Endothelial cell of umbilical vein (primary cell): ENCODE measurements at regions not wholly inside any gene's neighbourhood (a gene's known extent, or its start where the extent isn't known, plus 50 kb on each side); places are given as distances from the start of the nearest gene placed in this dataset.

Source experiments
- BruUV-seq: library from RNA; stranded (reverse); fragments of 400-500 nt; replicated peaks from 2 replicates; lab custom pipeline; 2021; lab: Mats Ljungman, UMichigan
- CTCF ChIA-PET: fragments of 300-600, 350-600 bp; sonication (Branson Sonifier 250); formaldehyde crosslinking; loops from one replicate; lab custom pipeline; 2021; ENCODE audit warnings: antibody characterized with exemption, inconsistent platforms; lab: Charles Lee
- POLR2A ChIA-PET: fragments of 300-600, 350-600 bp; sonication (Branson Sonifier 250); formaldehyde crosslinking; loops from one replicate; lab custom pipeline; 2021; ENCODE audit warnings: antibody characterized with exemption, inconsistent platforms; lab: Charles Lee
- DNase-seq: peaks from one replicate; pipeline ENCODE4 v3.0.0-alpha.2; 2011; ENCODE audit warnings: low read depth, low spot score
- FAIRE-seq: peaks from 2 replicates; lab custom pipeline; 2011; peaks lifted over from hg19 to GRCh38; lab: Jason Lieb, UNC
- H2AFZ ChIP-seq: 2 replicates; pipeline ENCODE4 v1.6.0; 2012; ENCODE audit warnings: low read depth, low read length, control low read depth, inconsistent platforms
- H3K27ac ChIP-seq: 2 replicates; pipeline ENCODE4 v1.5.1; 2011; ENCODE audit warnings: low read depth, mild to moderate bottlenecking, control low read depth, low read length, moderate library complexity; ENCODE audit not compliant: insufficient read depth
- H3K27me3 ChIP-seq, 2 experiments: 2 replicates each; pipeline versions ENCODE4 v1.6.0 to v1.6.1; 2011; ENCODE audit warnings: low read length in 2 of 2, mixed read lengths in 1 of 2; ENCODE audit not compliant: control insufficient read depth in 2 of 2, insufficient read depth in 2 of 2
- H3K36me3 ChIP-seq, 2 experiments: 2 replicates in 1 of 2; 3 replicates in 1 of 2; pipeline ENCODE4 v1.5.1; 2011; ENCODE audit warnings: low read length in 2 of 2, mild to moderate bottlenecking in 1 of 2, moderate library complexity in 1 of 2; ENCODE audit not compliant: control insufficient read depth in 2 of 2, insufficient read depth in 2 of 2; ENCODE audit errors: extremely low read depth in 1 of 2
- H3K4me1 ChIP-seq: 3 replicates; pipeline ENCODE4 v1.5.1; 2011; ENCODE audit warnings: mild to moderate bottlenecking, low read length; ENCODE audit not compliant: control insufficient read depth, insufficient read depth; ENCODE audit errors: extremely low read depth
- H3K4me2 ChIP-seq: 2 replicates; pipeline ENCODE4 v1.6.1; 2011; ENCODE audit warnings: low read length, control low read depth, mixed read lengths; ENCODE audit not compliant: insufficient read depth
- H3K4me3 ChIP-seq, 3 experiments: fragments of 200-600 bp in 1 of 3; sonication (generic), shearing (Covaris generic) in 1 of 3; replicated peaks in 1 of 3; 2 replicates each; pipeline ENCODE4 v1.5.1; 2011 to 2016; ENCODE audit warnings: control low read depth in 3 of 3, low read length in 3 of 3, mild to moderate bottlenecking in 2 of 3, inconsistent platforms in 1 of 3, low read depth in 1 of 3, moderate library complexity in 1 of 3; ENCODE audit not compliant: insufficient read depth in 1 of 3
- H3K79me2 ChIP-seq: 2 replicates; pipeline ENCODE4 v1.6.0; 2012; ENCODE audit warnings: low read length, inconsistent platforms; ENCODE audit not compliant: control insufficient read depth, insufficient read depth
- H3K9ac ChIP-seq: replicated peaks from 2 replicates; pipeline ENCODE3; 2011; ENCODE audit warnings: low read length, control low read depth; ENCODE audit not compliant: insufficient read depth; ENCODE audit errors: extremely low read depth
- H3K9me1 ChIP-seq: replicated peaks from 3 replicates; pipeline ENCODE4 v1.6.0; 2011; ENCODE audit warnings: mild to moderate bottlenecking, low read length; ENCODE audit not compliant: control insufficient read depth, insufficient read depth; ENCODE audit errors: extremely low read depth
- H3K9me3 ChIP-seq: replicated peaks from 2 replicates; pipeline ENCODE4 v1.5.1; 2012; ENCODE audit warnings: low read length, inconsistent platforms; ENCODE audit not compliant: control insufficient read depth, insufficient read depth
- H4K20me1 ChIP-seq: replicated peaks from 2 replicates; pipeline ENCODE3; 2011; ENCODE audit warnings: mild to moderate bottlenecking, low read length; ENCODE audit not compliant: control insufficient read depth, insufficient read depth; ENCODE audit errors: extremely low read depth
- EZH2 ChIP-seq: IDR thresholded peaks from 2 replicates; pipeline ENCODE4 v1.6.1; 2012; ENCODE audit warnings: borderline replicate concordance, low read depth, mild to moderate bottlenecking, moderate library complexity, low read length, inconsistent platforms; ENCODE audit not compliant: severe bottlenecking
- FOS ChIP-seq: IDR thresholded peaks from 2 replicates; pipeline ENCODE4 v1.6.1; 2011; ENCODE audit warnings: mild to moderate bottlenecking, low read length, moderate library complexity, borderline replicate concordance; ENCODE audit not compliant: insufficient read depth
- GATA2 ChIP-seq: IDR thresholded peaks from 2 replicates; pipeline ENCODE4 v1.7.0; 2011; ENCODE audit warnings: low read depth, mild to moderate bottlenecking, moderate library complexity, mixed read lengths, low read length; ENCODE audit not compliant: insufficient read length, insufficient read depth
- JUN ChIP-seq: IDR thresholded peaks from 2 replicates; pipeline ENCODE4 v1.6.1; 2011; ENCODE audit warnings: borderline replicate concordance, low read depth; ENCODE audit not compliant: insufficient read length, insufficient read depth
- MYC ChIP-seq: IDR thresholded peaks from one replicate; pipeline ENCODE4 v1.6.1; 2011; ENCODE audit warnings: mild to moderate bottlenecking, low read depth, low read length
- POLR2A ChIP-seq: IDR thresholded peaks from 2 replicates; pipeline ENCODE4 v1.6.1; 2012; ENCODE audit warnings: low read depth, mild to moderate bottlenecking, control low read depth, low read length
- POLR2AphosphoS5 ChIP-seq: IDR thresholded peaks from 2 replicates; pipeline ENCODE4 v1.6.1; 2012; ENCODE audit warnings: low read depth, mild to moderate bottlenecking, control low read depth, low read length, moderate library complexity; ENCODE audit not compliant: insufficient read depth
- dilution Hi-C: fragments of 300-500 bp; cut with MboI; formaldehyde crosslinking; loops from one replicate; pipeline ENCODE4 v1.15.0; 2019; ENCODE audit warnings: low sequenced_read_pairs; ENCODE audit not compliant: extremely low pct_ligation_motif_present
- intact Hi-C: fragments of 100-400 bp; cut with micrococcal nuclease; formaldehyde crosslinking; loops from one replicate; pipeline ENCODE4 v1.10.0; 2022
- TF ChIP-seq, protein P1 (sequence below), 2 donors: IDR thresholded peaks; 1 replicate in 1 of 2; 2 replicates in 1 of 2; pipeline ENCODE4 v1.5.1; 2011; ENCODE audit warnings: low read length in 2 of 2, mild to moderate bottlenecking in 2 of 2, moderate library complexity in 2 of 2, control low read depth in 1 of 2, inconsistent platforms in 1 of 2, low read depth in 1 of 2; ENCODE audit not compliant: insufficient read depth in 1 of 2; ENCODE audit errors: extremely low read depth in 1 of 2
- TF ChIP-seq, protein P2 (sequence below): IDR thresholded peaks from 2 replicates; pipeline ENCODE4 v1.6.1; 2011; ENCODE audit not compliant: insufficient read depth, insufficient read length

DNA sequence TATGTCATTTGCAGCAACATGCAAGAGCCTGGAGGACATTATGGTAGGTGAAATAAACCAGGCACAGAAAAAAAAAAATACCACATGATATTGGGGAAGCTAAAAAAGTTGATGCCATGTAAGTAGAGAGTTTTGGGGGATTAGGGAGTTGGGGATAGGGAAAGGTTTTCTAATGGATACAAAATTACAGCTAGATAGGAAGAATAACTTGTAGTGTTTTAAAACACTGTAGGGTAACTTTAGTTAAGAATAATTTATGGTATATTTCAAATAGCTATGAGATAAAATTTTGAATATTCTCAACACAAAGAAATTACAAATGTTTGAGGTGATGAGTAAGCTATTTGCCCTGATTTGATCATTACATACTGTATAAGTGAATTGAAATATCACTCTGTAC is 1456.7 kb upstream of the MIR17HG start:
- intact Hi-C loops (no loop called here), dilution Hi-C loops (no loop called here)
- no peaks in the 10 kb centered on the region for H4K20me1 ChIP-seq
- ChIA-PET POLR2A (no interaction called here), CTCF (no interaction called here)
- peak overlapping the region; percentile 7 for H3K27ac ChIP-seq
- TF ChIP-seq MYC (no peak), JUN (no peak), EZH2 (no peak), POLR2A (no peak), POLR2AphosphoS5 (no peak), FOS (no peak), GATA2 (no peak)
- TF ChIP-seq, protein P1, sequence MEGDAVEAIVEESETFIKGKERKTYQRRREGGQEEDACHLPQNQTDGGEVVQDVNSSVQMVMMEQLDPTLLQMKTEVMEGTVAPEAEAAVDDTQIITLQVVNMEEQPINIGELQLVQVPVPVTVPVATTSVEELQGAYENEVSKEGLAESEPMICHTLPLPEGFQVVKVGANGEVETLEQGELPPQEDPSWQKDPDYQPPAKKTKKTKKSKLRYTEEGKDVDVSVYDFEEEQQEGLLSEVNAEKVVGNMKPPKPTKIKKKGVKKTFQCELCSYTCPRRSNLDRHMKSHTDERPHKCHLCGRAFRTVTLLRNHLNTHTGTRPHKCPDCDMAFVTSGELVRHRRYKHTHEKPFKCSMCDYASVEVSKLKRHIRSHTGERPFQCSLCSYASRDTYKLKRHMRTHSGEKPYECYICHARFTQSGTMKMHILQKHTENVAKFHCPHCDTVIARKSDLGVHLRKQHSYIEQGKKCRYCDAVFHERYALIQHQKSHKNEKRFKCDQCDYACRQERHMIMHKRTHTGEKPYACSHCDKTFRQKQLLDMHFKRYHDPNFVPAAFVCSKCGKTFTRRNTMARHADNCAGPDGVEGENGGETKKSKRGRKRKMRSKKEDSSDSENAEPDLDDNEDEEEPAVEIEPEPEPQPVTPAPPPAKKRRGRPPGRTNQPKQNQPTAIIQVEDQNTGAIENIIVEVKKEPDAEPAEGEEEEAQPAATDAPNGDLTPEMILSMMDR (IDR thresholded peaks at IDR 0.05; ENCODE audit: extremely low read depth in 1 of 2, insufficient read depth in 1 of 2, low read depth in 1 of 2, low read length in 2 of 2), result no peak
- TF ChIP-seq, protein P2, sequence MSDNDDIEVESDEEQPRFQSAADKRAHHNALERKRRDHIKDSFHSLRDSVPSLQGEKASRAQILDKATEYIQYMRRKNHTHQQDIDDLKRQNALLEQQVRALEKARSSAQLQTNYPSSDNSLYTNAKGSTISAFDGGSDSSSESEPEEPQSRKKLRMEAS, result no peak
- H3K9ac ChIP-seq, result no peak overlapping the region
- BruUV-seq, result no TSS peak
- H2AFZ ChIP-seq, result no peak overlapping the region
- no peaks in the 10 kb centered on the region for H3K27me3 ChIP-seq
- H3K79me2 ChIP-seq, result no peaks in the 10 kb centered on the region
- FAIRE-seq (no peak), DNase-seq (no peak)
- H3K36me3 ChIP-seq, result no peaks in the 10 kb centered on the region
- H3K9me1 ChIP-seq, result no peaks in the 10 kb centered on the region
- H3K4me2 ChIP-seq, result no peak overlapping the region
- peaks cover 8% of the 10 kb centered on the region for H3K4me1 ChIP-seq
- H3K4me3 ChIP-seq, result no peak overlapping the region
- no peaks in the 10 kb centered on the region for H3K9me3 ChIP-seq
